Umbilical cord (tissue), 1 donor: ENCODE measurements at regions not wholly inside any gene's neighbourhood (a gene's known extent, or its start where the extent isn't known, plus 50 kb on each side); places are given as distances from the start of the nearest gene placed in this dataset.

Experiments used
- DNase-seq: peaks from one replicate; pipeline ENCODE4 v3.0.0-alpha.2; 2015; ENCODE audit warnings: low spot score

GRCh38 chr2:226403369-226403768, 396.3 kb downstream of the IRS1 start:
- no peak for DNase-seq

- no peak for DNase-seq
Observed at GRCh38 chr2:226399006-226399405, 400.6 kb downstream of the IRS1 start.

GRCh38 chr2:226398580-226398979, 401.0 kb downstream of the IRS1 start:
- DNase-seq = no peak

- DNase-seq = no peak
Observed at GRCh38 chr2:226396541-226396940, 403.1 kb downstream of the IRS1 start.

GRCh38 chr2:226387499-226387942, 412.1 kb downstream of the IRS1 start:
- DNase-seq = no peak

GRCh38 chr2:226383461-226383860, 416.2 kb downstream of the IRS1 start:
- DNase-seq = peak; percentile 68

- no peak for DNase-seq
Observed at GRCh38 chr2:226380679-226381078, 418.9 kb downstream of the IRS1 start.

GRCh38 chr2:226378753-226379705, 420.6 kb downstream of the IRS1 start:
- DNase-seq = peak; percentile 72

GRCh38 chr2:226376516-226377180, 423.0 kb downstream of the IRS1 start:
- DNase-seq = no peak

- no peak for DNase-seq
Observed at GRCh38 chr2:226366920-226367319, 432.7 kb downstream of the IRS1 start.

GRCh38 chr2:226364217-226364616, 435.4 kb downstream of the IRS1 start:
- no peak for DNase-seq

- peak; percentile 32 for DNase-seq
Observed at GRCh38 chr2:226362980-226363379, 436.6 kb downstream of the IRS1 start.

- DNase-seq = no peak
Observed at GRCh38 chr2:226360658-226361057, 439.0 kb downstream of the IRS1 start.

- no peak for DNase-seq
Observed at GRCh38 chr2:226358688-226359087, 440.9 kb downstream of the IRS1 start.

- DNase-seq = no peak
Observed at GRCh38 chr2:226357816-226358215, 441.8 kb downstream of the IRS1 start.

GRCh38 chr2:226355600-226355999, 444.0 kb downstream of the IRS1 start:
- no peak for DNase-seq

GRCh38 chr2:226354434-226354833, 445.2 kb downstream of the IRS1 start:
- DNase-seq = peak; percentile 42

- DNase-seq = no peak
Observed at GRCh38 chr2:226352941-226353560, 446.6 kb downstream of the IRS1 start.

- DNase-seq = no peak
Observed at GRCh38 chr2:226351711-226352110, 447.9 kb downstream of the IRS1 start.

- peak; percentile 77 for DNase-seq
Observed at GRCh38 chr2:226339616-226340015, 460.0 kb downstream of the IRS1 start.

GRCh38 chr2:226338825-226339224, 460.8 kb downstream of the IRS1 start:
- no peak for DNase-seq

- DNase-seq = peak; percentile 76
Observed at GRCh38 chr2:226337941-226338600, 461.5 kb downstream of the IRS1 start.
